ENCODE measurements at regions not wholly inside any gene's neighbourhood (a gene's known extent, or its start where the extent isn't known, plus 50 kb on each side); places are given as distances from the start of the nearest gene placed in this dataset.

GRCh38 chr7:131194070-131194865, 133.4 kb upstream of the MKLN1 start:
- ATAC-seq (no peak), DNase-seq (ENCODE audit: low spot score) (no peak)

- no peak for ATAC-seq
- no peak for DNase-seq (ENCODE audit: low spot score)
These were observed 130.9 kb upstream of the MKLN1 start for GRCh38 chr7:131196803-131197202.

GRCh38 chr7:131197920-131198615, 129.6 kb upstream of the MKLN1 start:
- DNase-seq (ENCODE audit: low spot score) = no peak
- ATAC-seq = no peak

- ATAC-seq (no peak), DNase-seq (ENCODE audit: low spot score) (no peak)
These were observed 125.2 kb upstream of the MKLN1 start for GRCh38 chr7:131202451-131202850.

- no peak for DNase-seq (ENCODE audit: low spot score)
- no peak for ATAC-seq
These were observed 124.2 kb upstream of the MKLN1 start for GRCh38 chr7:131203291-131203976.

- ATAC-seq (no peak), DNase-seq (ENCODE audit: low spot score) (no peak)
These were observed 118.9 kb upstream of the MKLN1 start for GRCh38 chr7:131208777-131209176.

- DNase-seq (ENCODE audit: low spot score) = no peak
- no peak for ATAC-seq
These were observed 117.1 kb upstream of the MKLN1 start for GRCh38 chr7:131210618-131211017.

GRCh38 chr7:131211500-131211899, 116.2 kb upstream of the MKLN1 start:
- DNase-seq (ENCODE audit: low spot score) (no peak), ATAC-seq (no peak)

- ATAC-seq (no peak), DNase-seq (ENCODE audit: low spot score) (no peak)
These were observed 115.6 kb upstream of the MKLN1 start for GRCh38 chr7:131212114-131212513.

GRCh38 chr7:131218727-131219128, 108.9 kb upstream of the MKLN1 start:
- ATAC-seq = no peak
- no peak for DNase-seq (ENCODE audit: low spot score)

- peak; percentile 87 for ATAC-seq
- DNase-seq (ENCODE audit: low spot score) = no peak
These were observed 108.2 kb upstream of the MKLN1 start for GRCh38 chr7:131219312-131220041.

GRCh38 chr7:131221061-131221460, 106.6 kb upstream of the MKLN1 start:
- DNase-seq (ENCODE audit: low spot score) (no peak), ATAC-seq (no peak)

- no peak for DNase-seq (ENCODE audit: low spot score)
- ATAC-seq = no peak
These were observed 105.5 kb upstream of the MKLN1 start for GRCh38 chr7:131222171-131222570.

GRCh38 chr7:131223151-131223550, 104.5 kb upstream of the MKLN1 start:
- no peak for DNase-seq (ENCODE audit: low spot score)
- no peak for ATAC-seq

GRCh38 chr7:131224996-131225395, 102.7 kb upstream of the MKLN1 start:
- no peak for ATAC-seq
- no peak for DNase-seq (ENCODE audit: low spot score)

- ATAC-seq (peak; percentile 96), DNase-seq (ENCODE audit: low spot score) (no peak)
These were observed 101.8 kb upstream of the MKLN1 start for GRCh38 chr7:131225619-131226513.

GRCh38 chr7:131226514-131226865, 101.2 kb upstream of the MKLN1 start:
- ATAC-seq (peak; percentile 7), DNase-seq (ENCODE audit: low spot score) (no peak)

GRCh38 chr7:131231381-131232220, 96.1 kb upstream of the MKLN1 start:
- DNase-seq (ENCODE audit: low spot score) = no peak

GRCh38 chr7:131232768-131233167, 94.9 kb upstream of the MKLN1 start:
- DNase-seq (ENCODE audit: low spot score) = no peak
- no peak for ATAC-seq

More at GRCh38 chr7:131231381-131232220, 96.1 kb upstream of the MKLN1 start:
- ATAC-seq = no peak

Measured in left lobe of liver (tissue), 2 donors.